G401.6 (cell line): ENCODE measurements at regions not wholly inside any gene's neighbourhood (a gene's known extent, or its start where the extent isn't known, plus 50 kb on each side); places are given as distances from the start of the nearest gene placed in this dataset.

ENCODE experiments used
- FAIRE-seq: peaks from 2 replicates; lab custom pipeline; 2012; peaks lifted over from hg19 to GRCh38; lab: Jason Lieb, UNC

GRCh38 chr7:85644272-85644671, 457.4 kb upstream of the SEMA3D start:
- FAIRE-seq: no peak

- FAIRE-seq: no peak
These were observed 454.5 kb upstream of the SEMA3D start for GRCh38 chr7:85641331-85641730.

GRCh38 chr7:85638394-85638793, 451.5 kb upstream of the SEMA3D start:
- no peak for FAIRE-seq

- FAIRE-seq: no peak
These were observed 448.1 kb upstream of the SEMA3D start for GRCh38 chr7:85634951-85635350.

GRCh38 chr7:85630904-85631600, 444.2 kb upstream of the SEMA3D start:
- FAIRE-seq: no peak

- no peak for FAIRE-seq
These were observed 441.1 kb upstream of the SEMA3D start for GRCh38 chr7:85627791-85628586.

GRCh38 chr7:85622059-85622458, 435.2 kb upstream of the SEMA3D start:
- no peak for FAIRE-seq

GRCh38 chr7:85620936-85621685, 434.3 kb upstream of the SEMA3D start:
- FAIRE-seq: no peak

- FAIRE-seq: no peak
These were observed 432.4 kb upstream of the SEMA3D start for GRCh38 chr7:85619236-85619635.

- FAIRE-seq: no peak
These were observed 427.8 kb upstream of the SEMA3D start for GRCh38 chr7:85614684-85615083.

GRCh38 chr7:85612514-85612913, 425.7 kb upstream of the SEMA3D start:
- no peak for FAIRE-seq

- FAIRE-seq: no peak
These were observed 421.9 kb upstream of the SEMA3D start for GRCh38 chr7:85608804-85609203.

- FAIRE-seq: no peak
These were observed 415.3 kb upstream of the SEMA3D start for GRCh38 chr7:85602196-85602595.

- FAIRE-seq: no peak
These were observed 413.5 kb upstream of the SEMA3D start for GRCh38 chr7:85600395-85600794.

- FAIRE-seq: no peak
These were observed 410.0 kb upstream of the SEMA3D start for GRCh38 chr7:85596827-85597226.

- no peak for FAIRE-seq
These were observed 408.9 kb upstream of the SEMA3D start for GRCh38 chr7:85595750-85596178.

GRCh38 chr7:85593355-85593754, 406.5 kb upstream of the SEMA3D start:
- no peak for FAIRE-seq

- FAIRE-seq: no peak
These were observed 400.9 kb upstream of the SEMA3D start for GRCh38 chr7:85587785-85588184.

GRCh38 chr7:85586091-85586490, 399.2 kb upstream of the SEMA3D start:
- FAIRE-seq: no peak

GRCh38 chr7:85583131-85583953, 396.5 kb upstream of the SEMA3D start:
- no peak for FAIRE-seq

- no peak for FAIRE-seq
These were observed 387.0 kb upstream of the SEMA3D start for GRCh38 chr7:85573844-85574243.

- FAIRE-seq: no peak
These were observed 386.5 kb upstream of the SEMA3D start for GRCh38 chr7:85573346-85573745.
